ENCODE measurements at regions not wholly inside any gene's neighbourhood (a gene's known extent, or its start where the extent isn't known, plus 50 kb on each side); places are given as distances from the start of the nearest gene placed in this dataset.

- no peaks in the 10 kb centered on the region for H3K79me2 ChIP-seq (ENCODE audit: insufficient read depth, low read length)
- no peak overlapping the region for H3K27ac ChIP-seq (ENCODE audit: low read depth in 1 of 2, low read length in 2 of 2)
- Mint-ChIP-seq H3K4me1 (peaks cover 1% of the 10 kb centered on the region), H3K27me3 (ENCODE audit: low read depth in 3 of 3) (peaks cover 2 to 6% (median 3%) of the 10 kb centered on the region in 3 donors), H3K36me3 (no peaks in the 10 kb centered on the region), H3K4me3 (no peak overlapping the region), H3K9me3 (peaks cover 0 to 1% (median 0%) of the 10 kb centered on the region in 7 donors), H3K27ac (no peak overlapping the region)
- intact Hi-C loops (cut with micrococcal nuclease) = no loop called here
- H3K9me3 ChIP-seq (replicated peaks in 1 of 2; ENCODE audit: control insufficient read depth in 1 of 2, insufficient read depth in 1 of 2, low read length in 2 of 2) = no peaks in the 10 kb centered on the region
- H4K20me1 ChIP-seq (ENCODE audit: insufficient read depth, low read length) = no peaks in the 10 kb centered on the region
- H3K9ac ChIP-seq (ENCODE audit: insufficient read depth, low read length, poor library complexity, severe bottlenecking) = no peak overlapping the region
- 100% methylated on average over 1 of the region's 1 CpG for WGBS (ENCODE audit: insufficient coverage)
- no peak overlapping the region for H3K4me2 ChIP-seq (replicated peaks; ENCODE audit: extremely low read depth, low read length, poor library complexity, severe bottlenecking)
- no peaks in the 10 kb centered on the region for H3K27me3 ChIP-seq (ENCODE audit: control insufficient read depth in 2 of 2, insufficient read depth in 2 of 2, low read length in 2 of 2)
- DNase-seq = no peak
- TF ChIP-seq, protein P1, sequence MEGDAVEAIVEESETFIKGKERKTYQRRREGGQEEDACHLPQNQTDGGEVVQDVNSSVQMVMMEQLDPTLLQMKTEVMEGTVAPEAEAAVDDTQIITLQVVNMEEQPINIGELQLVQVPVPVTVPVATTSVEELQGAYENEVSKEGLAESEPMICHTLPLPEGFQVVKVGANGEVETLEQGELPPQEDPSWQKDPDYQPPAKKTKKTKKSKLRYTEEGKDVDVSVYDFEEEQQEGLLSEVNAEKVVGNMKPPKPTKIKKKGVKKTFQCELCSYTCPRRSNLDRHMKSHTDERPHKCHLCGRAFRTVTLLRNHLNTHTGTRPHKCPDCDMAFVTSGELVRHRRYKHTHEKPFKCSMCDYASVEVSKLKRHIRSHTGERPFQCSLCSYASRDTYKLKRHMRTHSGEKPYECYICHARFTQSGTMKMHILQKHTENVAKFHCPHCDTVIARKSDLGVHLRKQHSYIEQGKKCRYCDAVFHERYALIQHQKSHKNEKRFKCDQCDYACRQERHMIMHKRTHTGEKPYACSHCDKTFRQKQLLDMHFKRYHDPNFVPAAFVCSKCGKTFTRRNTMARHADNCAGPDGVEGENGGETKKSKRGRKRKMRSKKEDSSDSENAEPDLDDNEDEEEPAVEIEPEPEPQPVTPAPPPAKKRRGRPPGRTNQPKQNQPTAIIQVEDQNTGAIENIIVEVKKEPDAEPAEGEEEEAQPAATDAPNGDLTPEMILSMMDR (IDR thresholded peaks at IDR 0.05) = no peak
- no peaks in the 10 kb centered on the region for H3K36me3 ChIP-seq (replicated peaks in 1 of 2; ENCODE audit: control insufficient read depth in 1 of 2, insufficient read depth in 2 of 2, low read length in 2 of 2)
- no peaks in the 10 kb centered on the region for H3K4me1 ChIP-seq (ENCODE audit: control insufficient read depth in 1 of 2, insufficient read depth in 2 of 2, low read length in 2 of 2)
- H2AFZ ChIP-seq (ENCODE audit: insufficient read depth, low read depth, low read length, poor library complexity, severe bottlenecking) = no peak overlapping the region
- H3K4me3 ChIP-seq (replicated peaks in 1 of 3; ENCODE audit: low read depth in 2 of 3, low read length in 3 of 3) = no peak overlapping the region
These were observed 99.6 kb upstream of the ATP8B1 start for GRCh38 chr18:57902721-57903120.

DNA sequence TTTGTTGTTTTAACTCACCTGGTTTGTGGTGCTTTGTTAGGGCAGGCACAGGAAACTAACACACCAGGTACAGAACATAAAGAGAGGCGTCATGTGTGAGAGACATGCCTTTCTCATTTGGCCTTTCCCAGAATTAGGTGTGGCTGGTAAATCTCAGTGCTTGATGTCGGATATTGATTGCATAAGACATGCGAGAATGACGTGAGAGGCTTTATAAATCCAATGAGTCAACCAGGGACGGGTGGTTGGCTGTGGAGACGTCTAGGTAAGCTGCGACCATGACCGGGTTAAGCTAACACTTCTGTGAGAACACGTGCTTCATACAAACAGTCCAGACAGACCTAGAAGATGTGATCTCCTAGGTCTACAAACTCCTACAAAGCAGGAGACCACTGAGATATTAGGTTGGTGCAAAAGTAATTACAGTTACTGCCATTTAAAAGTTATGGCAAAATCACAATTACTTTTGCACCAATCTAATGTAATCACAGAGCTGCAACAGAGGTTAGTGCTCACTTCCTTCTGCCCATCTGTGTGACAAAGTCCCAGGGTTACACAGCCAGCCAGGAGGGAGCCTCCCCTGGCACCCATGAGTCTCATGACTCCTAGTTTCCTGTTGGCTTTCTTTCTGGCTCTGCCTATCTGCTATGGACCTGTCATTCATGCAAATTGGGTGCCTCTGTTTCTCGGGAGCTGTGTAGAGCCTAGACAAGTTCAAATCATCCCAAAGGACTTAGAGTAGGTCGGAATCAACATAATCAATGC lies 98.9 kb upstream of the ATP8B1 start:
- Histone ChIP-seq H3K27me3 (ENCODE audit: control insufficient read depth in 2 of 2, insufficient read depth in 2 of 2, low read length in 2 of 2) (no peaks in the 10 kb centered on the region), H3K9ac (ENCODE audit: insufficient read depth, low read length, poor library complexity, severe bottlenecking) (no peak overlapping the region), H4K20me1 (ENCODE audit: insufficient read depth, low read length) (no peaks in the 10 kb centered on the region), H3K4me1 (ENCODE audit: control insufficient read depth in 1 of 2, insufficient read depth in 2 of 2, low read length in 2 of 2) (no peaks in the 10 kb centered on the region), H3K9me3 (replicated peaks in 1 of 2; ENCODE audit: control insufficient read depth in 1 of 2, insufficient read depth in 1 of 2, low read length in 2 of 2) (no peaks in the 10 kb centered on the region), H3K36me3 (replicated peaks in 1 of 2; ENCODE audit: control insufficient read depth in 1 of 2, insufficient read depth in 2 of 2, low read length in 2 of 2) (no peaks in the 10 kb centered on the region), H3K4me2 (replicated peaks; ENCODE audit: extremely low read depth, low read length, poor library complexity, severe bottlenecking) (no peak overlapping the region), H3K4me3 (replicated peaks in 1 of 3; ENCODE audit: low read depth in 2 of 3, low read length in 3 of 3) (no peak overlapping the region), H3K27ac (ENCODE audit: low read depth in 1 of 2, low read length in 2 of 2) (no peak overlapping the region), H3K79me2 (ENCODE audit: insufficient read depth, low read length) (no peaks in the 10 kb centered on the region), H2AFZ (ENCODE audit: insufficient read depth, low read depth, low read length, poor library complexity, severe bottlenecking) (no peak overlapping the region)
- intact Hi-C loops (cut with micrococcal nuclease) = no loop called here
- H3K4me1 Mint-ChIP-seq = peaks cover 1% of the 10 kb centered on the region
- H3K27me3 Mint-ChIP-seq (ENCODE audit: low read depth in 3 of 3) = peaks cover 2 to 7% (median 5%) of the 10 kb centered on the region in 3 donors
- H3K4me3 Mint-ChIP-seq = no peak overlapping the region
- WGBS (ENCODE audit: insufficient coverage) = 87% methylated on average over 10 of the region's 11 CpGs
- H3K36me3 Mint-ChIP-seq = no peaks in the 10 kb centered on the region
- no peak overlapping the region for H3K27ac Mint-ChIP-seq
- TF ChIP-seq, protein P1 (IDR thresholded peaks at IDR 0.05) = no peak
- H3K9me3 Mint-ChIP-seq = peaks cover 0 to 1% (median 0%) of the 10 kb centered on the region in 7 donors
- DNase-seq = no peak
